GM12872 (cell line): ENCODE measurements at regions not wholly inside any gene's neighbourhood (a gene's known extent, or its start where the extent isn't known, plus 50 kb on each side); places are given as distances from the start of the nearest gene placed in this dataset.

Experiments used
- TF ChIP-seq, protein P1 (sequence below): IDR thresholded peaks from 3 replicates; pipeline ENCODE4 v1.5.1; 2011; ENCODE audit warnings: low read depth, mild to moderate bottlenecking, low read length, moderate library complexity; ENCODE audit not compliant: insufficient read depth

DNA sequence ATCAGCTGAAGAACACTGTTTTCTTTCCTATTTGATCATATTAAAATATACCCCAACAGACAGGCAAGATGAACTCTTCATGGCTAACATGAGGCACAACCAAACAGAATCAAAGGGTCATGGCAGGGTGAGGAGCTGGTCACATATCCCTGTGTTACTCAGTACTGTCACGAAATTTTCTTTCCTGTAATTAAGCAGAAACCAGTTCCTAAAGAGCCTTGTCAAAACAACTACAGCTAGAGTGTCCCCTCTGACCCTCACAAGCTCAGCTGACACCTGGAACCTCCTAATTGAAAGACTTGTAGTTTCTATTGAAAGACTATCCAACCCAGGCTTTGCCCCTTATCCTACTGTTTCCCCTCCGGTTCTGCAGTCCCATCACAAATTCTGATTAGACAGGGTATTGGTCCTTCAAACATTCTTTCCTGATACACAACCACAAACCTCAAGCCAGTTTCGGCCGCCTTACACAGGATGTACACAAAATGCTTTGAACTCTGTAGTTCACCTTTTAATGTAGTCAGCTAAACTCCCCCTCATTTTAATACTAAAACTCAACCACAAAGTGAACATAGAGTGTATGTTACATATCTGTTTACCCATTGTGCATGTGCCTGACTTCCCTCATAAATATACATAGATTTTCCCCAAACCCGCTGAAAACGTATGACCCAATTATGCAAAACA, 651.9 kb downstream of the MRPL39 start:
- TF ChIP-seq, protein P1, sequence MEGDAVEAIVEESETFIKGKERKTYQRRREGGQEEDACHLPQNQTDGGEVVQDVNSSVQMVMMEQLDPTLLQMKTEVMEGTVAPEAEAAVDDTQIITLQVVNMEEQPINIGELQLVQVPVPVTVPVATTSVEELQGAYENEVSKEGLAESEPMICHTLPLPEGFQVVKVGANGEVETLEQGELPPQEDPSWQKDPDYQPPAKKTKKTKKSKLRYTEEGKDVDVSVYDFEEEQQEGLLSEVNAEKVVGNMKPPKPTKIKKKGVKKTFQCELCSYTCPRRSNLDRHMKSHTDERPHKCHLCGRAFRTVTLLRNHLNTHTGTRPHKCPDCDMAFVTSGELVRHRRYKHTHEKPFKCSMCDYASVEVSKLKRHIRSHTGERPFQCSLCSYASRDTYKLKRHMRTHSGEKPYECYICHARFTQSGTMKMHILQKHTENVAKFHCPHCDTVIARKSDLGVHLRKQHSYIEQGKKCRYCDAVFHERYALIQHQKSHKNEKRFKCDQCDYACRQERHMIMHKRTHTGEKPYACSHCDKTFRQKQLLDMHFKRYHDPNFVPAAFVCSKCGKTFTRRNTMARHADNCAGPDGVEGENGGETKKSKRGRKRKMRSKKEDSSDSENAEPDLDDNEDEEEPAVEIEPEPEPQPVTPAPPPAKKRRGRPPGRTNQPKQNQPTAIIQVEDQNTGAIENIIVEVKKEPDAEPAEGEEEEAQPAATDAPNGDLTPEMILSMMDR, result no peak

DNA sequence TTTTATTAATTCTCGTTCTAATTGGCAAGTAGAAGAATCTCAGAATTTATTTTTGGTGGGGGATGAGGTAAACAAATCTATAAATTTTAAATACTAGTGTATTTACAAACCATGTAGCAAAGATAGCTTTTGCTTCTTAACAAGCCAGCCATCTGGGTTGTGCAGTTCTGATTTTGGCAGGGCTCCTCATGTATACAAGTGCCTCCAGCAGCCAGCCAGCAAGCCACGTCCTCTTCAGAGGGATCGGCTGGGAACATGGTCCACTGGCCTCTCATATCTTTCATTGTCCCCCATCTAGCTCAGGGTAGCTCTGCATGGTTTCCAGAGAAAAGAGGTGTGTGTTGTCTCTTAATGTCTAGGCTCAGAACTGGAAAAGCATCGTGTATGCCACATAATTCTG, 659.1 kb downstream of the MRPL39 start:
- TF ChIP-seq, protein P1, result no peak

DNA sequence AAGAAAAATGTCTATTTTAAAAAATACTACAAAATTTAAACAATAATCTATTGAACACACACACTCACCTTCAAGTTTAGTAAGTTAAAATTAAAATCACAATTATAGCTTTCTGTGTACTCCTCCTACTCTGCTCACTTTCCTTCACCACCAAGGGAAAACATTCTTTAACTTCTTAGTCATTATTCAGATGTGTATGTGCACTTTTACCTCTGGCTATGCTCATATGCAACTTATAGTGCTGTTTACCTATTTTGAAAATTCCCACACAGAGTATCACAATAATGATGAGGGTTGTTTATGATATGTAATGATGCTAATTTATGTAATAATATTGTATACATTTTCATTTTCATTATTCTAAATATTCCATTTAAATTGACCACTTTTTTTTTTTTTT, 661.4 kb downstream of the MRPL39 start:
- TF ChIP-seq, protein P1, result no peak

DNA sequence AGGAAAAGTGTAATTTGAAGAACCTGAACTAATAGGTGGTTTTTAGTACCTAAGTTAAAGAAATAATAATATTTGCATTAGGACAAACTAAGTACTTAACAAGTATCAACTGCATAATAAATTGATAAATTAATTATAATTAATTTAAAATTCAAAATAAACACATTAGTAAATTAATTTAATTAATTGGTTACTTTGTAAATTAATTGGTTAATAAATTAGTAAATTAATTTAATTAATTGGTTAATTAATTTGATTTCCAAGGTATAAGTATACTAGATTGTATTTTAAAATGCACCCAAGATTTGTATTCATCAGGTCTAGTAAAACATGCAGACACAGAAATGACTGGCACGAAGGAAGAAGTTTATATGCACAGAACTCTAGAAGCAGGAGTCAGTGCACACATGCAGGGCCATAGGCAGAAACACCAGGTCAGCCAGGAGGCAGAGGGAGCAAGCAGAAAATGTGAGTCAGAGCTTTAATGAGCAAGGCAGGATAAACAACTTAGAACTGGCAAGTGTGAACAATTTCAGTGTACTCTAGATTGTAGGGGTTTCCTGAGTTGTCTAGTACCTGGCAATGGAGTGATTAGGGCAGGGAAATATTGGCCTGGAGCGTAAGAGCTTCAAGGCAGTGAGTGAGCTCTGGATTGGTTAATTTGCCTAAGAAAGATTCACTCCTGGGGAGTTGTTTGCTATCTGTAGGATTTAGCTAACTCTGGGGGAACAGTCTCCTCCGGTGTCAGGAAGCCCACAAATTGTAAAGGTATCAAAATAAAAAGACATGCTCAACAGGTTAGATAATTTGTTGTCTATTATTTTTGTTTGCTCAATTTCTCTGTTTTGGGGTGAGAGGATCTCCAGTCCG, 665.7 kb downstream of the MRPL39 start:
- TF ChIP-seq, protein P1, result no peak

DNA sequence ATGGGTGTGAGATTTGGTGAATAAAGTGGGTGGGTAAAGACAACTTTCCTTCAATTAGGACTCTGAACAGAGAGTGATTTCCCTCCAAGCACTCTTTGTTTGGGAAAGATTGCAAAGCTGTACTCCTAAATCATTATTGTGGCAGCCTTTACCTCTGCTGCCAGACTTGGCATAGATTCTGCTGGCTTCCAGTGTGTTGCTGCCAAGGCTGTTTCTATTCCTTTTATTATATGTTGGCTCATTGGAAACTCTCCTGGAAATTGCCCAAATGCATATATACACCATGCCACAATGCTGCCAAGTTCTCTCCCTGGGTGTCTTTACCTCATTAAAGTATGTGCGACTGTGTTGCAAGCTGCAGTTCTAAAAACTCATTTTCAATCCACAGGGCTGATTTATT, 668.0 kb downstream of the MRPL39 start:
- TF ChIP-seq, protein P1, result no peak

DNA sequence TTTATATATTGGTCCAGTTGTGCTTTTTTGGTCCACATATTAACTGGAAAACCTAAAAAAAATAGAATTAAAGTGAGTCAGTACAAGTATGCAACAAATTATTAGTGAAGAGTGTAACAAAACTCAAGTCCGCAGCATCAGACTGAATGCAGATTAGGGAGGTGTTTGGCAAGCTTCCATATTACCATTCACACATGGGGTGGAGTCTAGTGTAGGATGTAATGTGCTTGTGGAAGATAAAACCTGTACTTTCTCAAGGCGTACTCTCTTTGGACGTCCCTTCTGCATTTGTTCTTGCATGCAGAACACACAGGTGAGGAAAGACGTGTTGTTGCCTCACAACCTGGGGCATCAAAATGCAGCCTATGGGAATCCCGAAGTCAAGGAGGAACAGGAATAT, 668.7 kb downstream of the MRPL39 start:
- TF ChIP-seq, protein P1, result no peak

DNA sequence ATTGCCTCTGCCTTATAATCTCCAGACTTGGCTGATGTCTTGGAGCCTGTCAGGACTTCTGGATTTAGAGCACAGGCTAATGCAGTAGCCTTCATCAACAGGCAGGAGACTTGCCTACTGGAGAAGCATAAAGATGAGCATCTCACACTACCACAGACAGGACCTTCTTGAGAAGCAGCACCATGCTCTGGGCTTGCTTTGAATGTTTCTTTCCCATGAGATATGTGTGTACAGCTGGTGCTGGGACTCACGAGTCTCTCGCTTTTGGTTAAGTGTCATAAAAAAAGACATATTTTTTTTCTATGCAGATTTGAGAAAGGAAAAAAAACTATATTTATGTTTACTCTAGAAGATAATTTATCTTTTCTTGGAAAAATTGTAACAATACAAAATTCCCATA, 671.3 kb downstream of the MRPL39 start:
- TF ChIP-seq, protein P1, result no peak
